GM18511 (cell line): ENCODE measurements at regions not wholly inside any gene's neighbourhood (a gene's known extent, or its start where the extent isn't known, plus 50 kb on each side); places are given as distances from the start of the nearest gene placed in this dataset.
A peak's percentile ranks its signal among the peaks of the same experiment; 100 is the strongest.
"Not testable (repeated sequence)": the region's sequence is repeated elsewhere in the genome, so short reads cannot be mapped to it uniquely, and the experiment has no call there.

ENCODE experiments used
- ATAC-seq: cut with Tn5 transposase; IDR thresholded peaks from one replicate; pipeline ENCODE4 v1.9.1; 2021; ENCODE audit warnings: mild to moderate bottlenecking, moderate library complexity; ENCODE audit not compliant: unreplicated experiment

DNA sequence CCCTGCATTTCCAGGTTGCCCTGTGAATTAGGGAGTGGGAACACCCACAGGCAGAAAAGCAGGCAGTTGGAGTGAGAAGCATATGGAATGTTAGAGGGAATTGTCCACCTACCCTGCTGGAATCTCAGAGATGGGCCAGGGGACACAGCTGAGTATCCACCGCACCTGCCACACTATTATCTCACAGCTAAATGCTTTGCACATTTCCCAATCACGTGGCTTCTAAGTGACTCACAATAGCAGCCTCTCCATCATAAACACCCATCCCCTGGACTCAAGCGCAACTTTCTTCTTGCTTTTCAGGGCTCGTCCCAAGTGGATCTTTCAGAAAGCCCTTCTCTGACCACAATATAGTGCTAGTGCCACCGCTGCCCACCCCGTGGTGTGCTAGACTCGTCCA lies 389.0 kb upstream of the LMCD1 start:
- ATAC-seq = no peak

DNA sequence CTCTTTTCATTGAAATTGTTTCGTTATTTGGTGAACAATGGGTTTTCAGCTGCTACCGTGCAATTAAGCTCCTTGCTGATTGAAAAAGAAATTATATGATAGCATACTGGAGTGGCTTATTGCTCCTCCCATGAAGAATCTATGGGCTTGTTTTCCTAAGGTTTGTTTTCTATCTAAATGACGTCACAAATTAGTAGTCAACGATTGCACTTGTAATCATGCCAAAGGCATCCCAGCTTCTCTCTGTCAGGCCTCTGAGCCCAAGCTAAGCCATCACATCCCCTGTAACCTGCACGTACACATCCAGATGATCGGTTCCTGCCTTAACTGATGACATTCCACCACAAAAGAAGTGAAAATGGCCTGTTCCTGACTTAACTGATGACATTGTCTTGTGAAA lies 388.0 kb upstream of the LMCD1 start:
- no peak for ATAC-seq

DNA sequence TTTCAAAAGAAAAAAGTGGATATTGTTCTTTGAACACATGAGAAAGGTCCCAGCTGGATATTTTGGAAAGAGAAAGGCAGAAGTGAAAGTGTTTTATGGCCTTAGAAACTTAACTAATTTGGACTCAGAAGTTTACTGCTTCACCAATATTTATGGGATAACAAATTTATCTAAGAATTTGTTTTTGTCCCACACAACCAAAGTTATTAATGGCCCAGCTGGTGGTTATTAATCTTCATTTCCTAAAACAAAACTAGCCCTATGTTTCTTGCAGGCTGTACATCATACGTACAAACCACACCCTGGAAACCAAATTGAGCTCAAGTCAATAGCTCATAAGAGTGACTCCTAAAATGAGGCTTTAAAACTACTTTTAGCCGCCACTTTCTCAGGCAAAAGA lies 372.9 kb upstream of the LMCD1 start:
- ATAC-seq = no peak

DNA sequence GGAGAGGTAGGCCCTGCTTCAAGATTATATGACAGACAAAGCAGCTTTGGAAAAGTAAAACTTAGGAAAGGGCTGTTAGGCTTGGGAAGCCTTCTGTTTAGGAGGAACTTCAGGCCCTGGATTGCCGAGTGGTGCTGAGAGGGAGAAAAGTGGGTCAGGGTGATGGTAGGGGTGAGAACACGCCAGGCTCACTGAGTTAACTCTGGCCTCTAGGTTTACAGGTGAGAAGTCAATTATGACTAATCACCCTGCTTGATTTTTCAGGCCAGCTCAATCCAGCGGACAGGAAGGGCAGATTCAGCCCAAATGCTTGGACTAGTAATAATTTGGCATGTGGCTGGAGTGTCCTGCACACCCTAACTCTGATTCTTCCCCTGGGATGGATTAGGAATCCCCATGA lies 365.1 kb upstream of the LMCD1 start:
- no peak for ATAC-seq

DNA sequence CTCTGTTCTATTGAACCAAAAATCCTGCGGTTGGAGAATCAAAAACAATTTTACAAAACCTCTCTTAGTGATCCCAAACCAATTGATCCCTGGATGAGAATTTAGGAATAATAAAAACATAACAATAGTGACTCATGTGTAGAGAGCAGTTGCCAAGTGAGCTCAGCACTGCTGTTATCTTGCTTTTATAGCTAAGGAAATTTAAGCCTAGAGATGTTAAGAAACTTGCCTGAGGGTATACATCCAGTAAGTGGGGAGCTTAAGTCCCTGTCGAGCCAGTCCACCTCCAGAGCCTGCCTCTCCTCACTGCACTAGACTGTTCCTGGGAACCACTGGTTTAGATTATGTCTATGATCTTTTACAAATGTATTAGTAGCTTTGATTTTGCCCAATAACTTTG lies 358.4 kb upstream of the LMCD1 start:
- ATAC-seq = no peak

DNA sequence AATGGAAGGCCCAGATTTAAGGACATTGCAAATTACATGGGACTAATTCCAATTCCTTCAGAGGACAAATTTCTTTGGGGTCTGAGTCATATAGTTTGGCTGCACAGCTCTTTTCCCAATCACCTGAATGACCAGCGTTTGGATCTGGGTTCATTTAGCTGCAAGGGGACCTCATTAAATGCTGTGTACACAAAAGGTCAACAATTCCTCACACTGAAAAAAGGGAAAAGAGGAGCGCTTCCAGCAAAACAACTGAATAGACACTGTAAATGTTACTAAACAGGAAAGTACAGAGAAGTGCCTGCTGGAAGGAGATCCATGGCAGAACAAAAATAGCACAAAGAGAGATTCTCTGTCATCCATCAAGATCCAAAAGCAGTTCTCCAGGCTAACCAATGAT lies 356.0 kb upstream of the LMCD1 start:
- no peak for ATAC-seq

DNA sequence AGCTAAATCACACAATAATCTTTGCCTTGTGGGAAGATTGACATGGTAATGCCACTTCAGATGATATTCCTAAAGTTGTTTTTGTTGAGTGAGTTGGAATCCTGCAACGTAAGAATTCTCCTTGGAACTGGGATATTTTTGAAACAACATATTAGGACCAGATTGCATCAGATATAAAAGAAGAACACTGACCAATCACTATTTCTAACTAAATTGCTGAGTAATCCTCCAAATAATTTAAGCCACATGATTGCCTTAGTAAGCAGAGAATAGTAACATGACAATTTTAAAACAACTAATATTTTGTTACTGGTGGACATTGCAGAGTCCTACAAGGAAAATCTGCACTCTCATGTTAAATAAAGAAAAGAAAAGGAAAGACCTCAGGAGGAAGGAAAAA lies 353.9 kb upstream of the LMCD1 start:
- no peak for ATAC-seq

DNA sequence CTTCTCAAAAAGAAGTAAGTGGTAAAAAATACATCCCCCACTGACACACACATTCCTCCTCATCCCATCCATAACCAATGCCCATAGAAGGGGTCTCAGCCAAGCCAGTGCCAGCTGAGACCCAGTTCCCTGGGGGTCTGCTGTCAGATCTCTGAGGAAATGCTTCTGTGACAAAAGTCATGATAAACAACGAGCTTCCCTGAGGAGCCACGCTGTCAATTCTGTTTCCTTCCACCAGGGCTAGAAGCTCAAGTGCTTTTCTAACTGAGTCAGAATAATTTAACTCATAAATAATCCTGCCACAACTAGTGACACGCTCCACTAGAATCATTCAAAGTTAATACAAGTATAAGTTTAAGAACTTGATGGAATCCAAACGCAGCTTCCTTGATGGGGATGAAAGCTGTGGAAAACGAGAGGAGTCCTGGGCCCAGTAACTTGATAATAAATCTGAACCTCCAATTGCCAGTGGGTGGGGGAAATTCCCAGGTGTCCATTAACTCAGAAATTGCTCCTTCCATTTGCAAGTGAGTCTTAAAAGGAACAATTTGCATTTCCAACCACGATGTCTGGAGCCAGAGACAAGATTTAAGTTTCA lies 348.7 kb upstream of the LMCD1 start:
- ATAC-seq = no peak

DNA sequence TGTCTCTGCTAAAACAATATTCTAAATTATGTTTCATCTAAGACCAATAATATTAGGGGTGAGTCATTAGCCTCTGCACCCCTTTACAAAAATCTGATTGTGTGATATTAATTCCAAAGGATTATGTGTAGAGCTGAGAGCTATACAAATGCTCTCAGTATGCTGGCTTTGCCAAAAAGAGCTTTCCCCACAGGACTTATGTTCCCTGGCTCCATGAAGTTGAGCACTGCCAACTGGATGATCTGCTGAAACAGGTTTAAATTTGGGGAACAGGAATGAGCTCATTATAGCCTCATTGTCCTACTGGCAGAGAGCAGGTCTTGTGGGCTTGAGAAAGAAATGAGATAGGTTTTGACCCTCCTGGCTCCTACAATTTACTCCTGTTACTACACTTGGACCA lies 347.8 kb upstream of the LMCD1 start:
- no peak for ATAC-seq

DNA sequence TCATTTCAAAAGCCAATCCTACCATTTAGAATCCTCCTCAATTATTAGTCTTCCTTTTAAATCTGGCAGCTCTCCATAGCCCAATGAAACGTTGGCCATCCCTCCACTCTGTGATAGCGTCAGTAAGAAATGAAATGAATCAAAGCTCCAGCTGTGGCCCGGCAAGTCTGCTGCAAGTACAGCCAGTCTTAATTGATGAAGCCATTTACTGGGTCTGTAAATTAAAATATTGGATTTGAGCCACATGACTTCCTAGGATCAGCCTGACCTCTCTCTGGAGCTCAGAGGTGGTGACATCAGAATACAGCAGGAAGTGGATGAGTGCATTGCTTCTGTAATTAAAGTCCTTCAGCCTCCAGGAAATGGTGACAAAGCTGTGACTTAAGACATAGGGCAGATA lies 347.0 kb upstream of the LMCD1 start:
- ATAC-seq = no peak

DNA sequence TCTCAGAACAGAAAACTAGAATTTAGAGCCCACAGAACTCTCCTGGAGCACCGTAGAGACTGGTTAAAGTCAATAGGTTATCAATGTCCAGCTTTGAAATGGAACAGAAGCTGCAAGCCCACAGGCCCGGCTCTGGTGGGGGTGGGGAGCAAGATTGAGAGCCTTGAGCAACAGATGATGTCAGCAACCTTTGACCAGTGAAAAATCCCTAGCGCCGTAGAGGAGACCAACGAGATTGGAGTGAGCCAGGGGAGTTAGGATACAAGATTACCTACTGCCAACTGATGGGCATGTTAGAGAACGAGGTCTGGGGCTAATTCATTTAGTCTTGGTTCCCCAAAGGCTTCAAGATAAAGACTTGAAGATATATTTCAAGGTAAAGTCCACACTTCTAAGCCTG lies 345.5 kb upstream of the LMCD1 start:
- ATAC-seq = no peak

DNA sequence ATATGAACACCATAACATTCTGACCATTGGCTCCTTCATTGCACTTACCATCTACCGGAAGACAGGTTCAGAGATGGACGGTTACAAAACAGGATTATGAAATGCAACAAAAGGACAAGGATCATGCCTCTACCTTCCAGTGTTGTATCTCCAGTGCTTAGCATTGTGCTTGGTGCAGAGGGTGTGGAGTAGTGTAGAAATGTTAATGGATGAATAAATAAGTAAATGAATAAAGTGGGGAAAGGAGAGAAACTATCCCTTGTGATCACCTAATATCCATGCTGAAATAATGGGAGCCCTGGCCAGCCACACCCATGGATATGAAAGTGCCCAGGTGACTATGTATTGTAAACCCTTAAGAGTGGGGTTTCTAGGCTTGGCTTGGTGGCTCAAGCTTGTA lies 344.8 kb upstream of the LMCD1 start:
- no peak for ATAC-seq

DNA sequence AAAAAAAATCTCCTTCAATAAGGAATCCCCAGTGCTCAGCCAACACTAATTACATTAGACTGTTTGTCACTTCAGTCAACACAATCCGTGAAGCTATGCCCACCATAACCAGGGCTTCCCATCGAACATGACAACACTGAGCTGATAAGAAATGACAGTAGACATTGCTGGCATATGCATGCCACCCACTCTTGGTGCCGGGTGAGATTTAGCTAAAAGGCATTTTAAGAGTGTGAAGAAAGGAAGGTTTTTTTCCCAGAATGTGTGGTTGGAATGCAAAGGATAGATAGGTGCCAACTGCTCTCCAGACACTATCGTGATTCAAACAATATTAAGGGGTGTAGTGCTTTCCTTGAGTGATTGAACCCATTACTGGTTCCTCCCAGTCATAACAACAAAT lies 344.0 kb upstream of the LMCD1 start:
- ATAC-seq = no peak

DNA sequence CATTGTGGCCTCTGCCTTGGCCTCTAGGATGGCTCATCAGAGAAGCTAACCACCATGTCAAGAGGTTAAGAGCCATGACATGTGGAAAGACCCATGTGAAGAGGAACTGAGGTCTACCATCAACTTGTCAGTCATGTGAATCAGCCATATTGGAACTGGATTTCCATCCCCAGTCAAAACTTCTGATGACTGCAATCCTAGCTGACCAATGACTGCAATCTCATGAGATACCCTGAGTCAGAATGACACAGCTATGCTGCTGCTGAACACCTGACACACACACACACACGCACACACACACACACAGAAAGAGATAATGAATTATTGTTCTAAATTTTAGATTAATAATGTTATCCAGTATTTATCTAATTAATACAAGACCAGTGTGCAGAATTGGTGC lies 337.5 kb upstream of the LMCD1 start:
- ATAC-seq = no peak

DNA sequence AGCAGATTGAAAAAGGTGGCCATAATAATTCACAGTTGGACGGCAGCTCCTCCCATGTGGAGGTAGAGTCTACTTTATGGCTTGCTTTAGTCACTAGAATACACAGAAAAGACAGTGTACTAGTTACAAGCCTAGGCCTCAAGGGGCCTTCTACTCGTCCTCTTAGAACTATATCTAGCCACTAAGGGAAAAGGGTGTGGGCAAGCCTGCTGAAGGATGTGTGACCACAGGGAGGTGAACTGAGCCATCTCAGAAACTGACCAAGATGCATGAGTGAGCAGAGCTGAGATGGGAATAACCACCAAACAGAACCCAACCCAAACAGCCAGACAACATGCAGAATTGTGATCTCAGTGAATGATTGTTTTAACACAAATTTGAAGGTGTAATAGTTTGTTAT lies 335.6 kb upstream of the LMCD1 start:
- no peak for ATAC-seq

DNA sequence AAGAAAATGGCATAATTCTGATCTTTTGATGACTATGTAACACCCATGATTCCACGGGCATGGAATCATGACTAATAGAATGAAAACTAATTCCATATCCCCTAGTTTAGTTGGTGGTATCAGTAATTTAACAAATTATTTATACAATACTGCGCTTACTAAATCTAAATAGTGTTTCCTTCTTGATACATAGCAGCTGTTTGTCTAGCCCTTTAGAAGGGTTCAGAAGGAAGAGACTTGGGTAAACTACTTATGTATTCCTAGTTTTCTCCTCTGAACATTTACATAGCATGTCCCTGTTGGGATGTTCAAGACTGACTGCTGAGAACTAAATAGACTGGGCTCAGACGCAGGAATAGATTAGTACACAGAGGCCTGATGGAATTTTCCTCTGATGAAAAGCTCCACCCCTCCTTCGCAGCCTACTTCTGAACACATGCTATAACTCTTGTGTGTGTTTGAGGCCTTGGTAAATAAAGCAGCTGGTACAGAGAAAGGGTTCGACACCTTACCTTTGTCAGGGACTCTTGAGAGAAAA lies 330.6 kb upstream of the LMCD1 start:
- no peak for ATAC-seq

DNA sequence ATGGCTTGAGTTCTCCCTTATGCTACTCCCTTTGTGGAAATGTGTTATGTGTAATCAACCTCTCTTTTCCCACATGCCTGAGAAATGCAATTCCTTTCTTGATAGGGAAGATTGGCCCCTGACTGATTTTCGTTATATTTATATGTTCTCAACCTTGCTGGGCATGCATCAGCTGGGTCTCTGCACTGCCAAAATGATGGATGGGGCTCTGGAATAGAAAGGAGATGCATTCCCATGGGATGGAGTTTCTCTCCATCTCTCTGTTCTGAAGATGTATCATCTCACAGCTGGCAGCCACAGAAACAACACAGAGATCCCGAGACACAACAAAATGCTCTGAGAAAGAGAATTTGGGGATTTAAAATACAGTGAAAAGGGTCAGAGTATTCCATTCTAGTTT lies 327.7 kb upstream of the LMCD1 start:
- no peak for ATAC-seq

DNA sequence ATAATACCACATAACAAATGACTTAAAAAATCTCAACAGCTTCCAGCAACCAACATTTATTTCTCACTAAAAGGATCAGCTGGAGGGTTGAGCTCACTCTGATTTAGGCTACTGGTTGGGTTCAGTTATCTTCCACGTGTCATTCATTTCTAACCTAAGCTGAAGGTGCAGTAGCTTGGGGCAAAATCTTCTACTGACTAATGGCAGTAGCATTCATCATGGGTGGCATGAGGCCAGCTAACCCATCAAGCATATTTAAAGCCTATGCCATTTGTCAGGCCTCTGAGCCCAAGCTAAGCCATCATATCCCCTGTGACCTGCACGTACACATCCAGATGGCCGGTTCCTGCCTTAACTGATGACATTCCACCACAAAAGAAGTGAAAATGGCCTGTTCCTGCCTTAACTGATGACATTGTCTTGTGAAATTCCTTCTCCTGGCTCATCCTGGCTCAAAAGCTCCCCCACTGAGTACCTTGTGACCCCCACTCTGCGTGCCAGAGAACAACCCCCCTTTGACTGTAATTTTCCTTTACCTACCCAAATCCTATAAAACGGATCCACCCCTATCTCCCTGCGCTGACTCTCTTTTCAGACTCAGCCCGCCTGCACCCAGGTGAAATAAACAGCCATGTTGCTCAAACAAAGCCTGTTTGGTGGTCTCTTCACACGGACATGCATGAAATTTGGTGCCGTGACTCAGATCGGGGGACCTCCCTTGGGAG lies 324.7 kb upstream of the LMCD1 start:
- not testable (repeated sequence) for ATAC-seq

DNA sequence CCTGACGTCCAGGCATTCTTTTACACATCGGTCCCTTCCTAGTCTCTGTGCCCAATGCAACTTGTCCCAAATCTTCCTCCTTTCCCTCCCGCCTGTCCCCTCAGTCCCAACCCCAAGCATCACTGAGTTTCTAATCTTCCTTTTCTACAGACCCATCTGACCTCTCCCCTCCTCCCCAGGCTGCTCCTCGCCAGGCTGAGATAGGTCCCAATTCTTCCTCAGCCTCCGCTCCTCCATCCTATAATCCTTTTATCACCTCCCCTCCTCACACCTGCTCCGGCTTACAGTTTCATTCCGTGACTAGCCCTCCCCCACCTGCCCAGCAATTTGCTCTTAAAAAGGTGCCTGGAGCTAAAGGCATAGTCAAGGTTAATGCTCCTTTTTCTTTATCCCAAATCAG lies 323.1 kb upstream of the LMCD1 start:
- not testable (repeated sequence) for ATAC-seq

DNA sequence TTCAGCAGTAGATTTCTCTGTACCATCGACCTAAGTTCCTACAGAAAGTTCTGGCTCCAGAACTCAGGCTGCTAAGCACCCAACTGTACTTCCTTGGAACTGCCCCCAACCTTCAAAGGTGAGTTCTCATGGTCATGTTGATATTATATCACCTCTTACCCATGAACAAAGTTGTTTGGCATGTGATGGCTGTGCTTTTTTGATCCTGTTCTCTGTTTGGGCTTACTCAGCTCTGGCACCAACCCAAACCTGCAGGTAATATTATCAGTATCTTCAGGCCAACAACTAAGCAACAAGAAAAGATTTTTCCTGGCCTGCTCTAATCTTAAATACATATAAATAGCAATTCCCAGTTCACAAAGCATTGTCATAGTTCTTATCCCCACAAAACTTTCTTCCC lies 318.7 kb upstream of the LMCD1 start:
- no peak for ATAC-seq

DNA sequence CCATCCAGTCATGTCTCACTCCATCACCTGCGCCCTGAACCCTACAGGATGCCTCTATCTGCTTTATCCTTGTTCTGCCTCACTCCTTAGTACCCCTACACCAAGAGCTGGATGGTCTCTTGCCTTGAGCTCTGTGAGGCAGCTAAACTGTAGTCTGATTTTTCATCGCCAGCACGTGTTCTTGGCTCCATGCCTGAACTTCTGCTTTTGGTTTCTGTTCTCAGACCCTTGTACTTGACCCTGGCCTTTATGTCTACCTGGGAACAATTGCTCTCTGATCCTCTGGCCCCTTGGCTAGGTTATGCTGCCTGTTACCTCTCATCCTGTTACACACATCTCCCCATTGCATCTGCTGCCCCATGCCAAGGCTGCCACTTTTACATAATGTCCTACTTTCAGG lies 318.0 kb upstream of the LMCD1 start:
- peak; percentile 95 for ATAC-seq

DNA sequence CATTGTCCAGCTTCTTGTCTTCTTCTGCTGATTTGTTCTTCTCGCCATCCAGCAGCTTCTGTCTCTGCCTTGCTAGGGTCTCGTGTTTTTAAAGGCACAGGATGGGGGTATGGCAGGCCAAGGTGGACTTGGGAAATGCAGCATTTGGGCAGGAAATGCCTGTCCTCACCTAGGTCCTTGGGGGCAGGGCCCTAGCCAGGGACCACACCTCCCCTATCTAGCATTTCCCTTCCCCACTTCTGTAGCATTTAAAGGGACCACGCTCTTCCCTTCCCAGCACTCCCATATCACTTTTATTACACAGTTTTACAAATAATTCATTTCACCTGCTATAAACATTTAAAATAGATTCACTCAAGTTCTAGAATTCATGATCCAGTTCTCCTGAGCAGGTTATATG lies 315.4 kb upstream of the LMCD1 start:
- ATAC-seq = no peak

DNA sequence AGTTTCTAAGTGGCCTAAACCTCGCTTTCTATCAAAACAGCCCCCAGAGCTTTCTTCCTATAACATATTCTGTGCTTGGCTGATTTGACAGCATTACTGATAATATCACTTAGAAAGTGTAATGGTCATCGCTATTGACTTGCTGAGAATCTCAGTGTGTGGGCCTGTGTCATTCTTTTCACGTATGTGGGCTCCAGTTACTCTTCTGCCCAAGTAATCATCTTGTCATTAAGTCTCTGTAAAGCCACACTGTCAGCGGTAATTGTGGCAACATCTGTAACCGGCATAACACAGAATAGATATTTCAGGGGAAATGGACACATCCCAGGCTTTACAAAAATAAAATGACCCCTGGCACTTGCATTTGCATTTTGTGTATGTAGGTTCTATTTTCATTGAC lies 313.6 kb upstream of the LMCD1 start:
- ATAC-seq = no peak
